Neural crest cell (in vitro differentiated cells): ENCODE measurements at regions not wholly inside any gene's neighbourhood (a gene's known extent, or its start where the extent isn't known, plus 50 kb on each side); places are given as distances from the start of the nearest gene placed in this dataset.

Experiments used
- DNase-seq: peaks from one replicate; pipeline ENCODE4 v3.0.0; 2021; ENCODE audit warnings: low read depth, mixed read lengths, low spot score
- H3K27ac Mint-ChIP-seq: one replicate; pipeline ENCODE4 v1.8.0; 2021; ENCODE audit warnings: mild to moderate bottlenecking, mixed read lengths; ENCODE audit not compliant: unreplicated experiment
- H3K27me3 Mint-ChIP-seq: 2 replicates; pipeline ENCODE4 v1.8.0; 2021; ENCODE audit warnings: low read depth, mild to moderate bottlenecking, mixed read lengths
- H3K36me3 Mint-ChIP-seq: 2 replicates; pipeline ENCODE4 v1.8.0; 2021; ENCODE audit warnings: low read depth, mild to moderate bottlenecking, mixed read lengths
- H3K4me1 Mint-ChIP-seq: 2 replicates; pipeline ENCODE4 v1.8.0; 2021; ENCODE audit warnings: mixed read lengths
- H3K4me3 Mint-ChIP-seq: one replicate; pipeline ENCODE4 v1.8.0; 2021; ENCODE audit warnings: mild to moderate bottlenecking, mixed read lengths
- H3K9me3 Mint-ChIP-seq: 2 replicates; pipeline ENCODE4 v1.8.0; 2021; ENCODE audit warnings: mixed read lengths
- TF ChIP-seq, protein P1 (sequence below): fragments of 200-600 bp; sonication (generic); conservative IDR thresholded peaks from 2 replicates; pipeline ENCODE4 v1.5.0; 2021; ENCODE audit warnings: antibody characterized with exemption, mild to moderate bottlenecking

DNA sequence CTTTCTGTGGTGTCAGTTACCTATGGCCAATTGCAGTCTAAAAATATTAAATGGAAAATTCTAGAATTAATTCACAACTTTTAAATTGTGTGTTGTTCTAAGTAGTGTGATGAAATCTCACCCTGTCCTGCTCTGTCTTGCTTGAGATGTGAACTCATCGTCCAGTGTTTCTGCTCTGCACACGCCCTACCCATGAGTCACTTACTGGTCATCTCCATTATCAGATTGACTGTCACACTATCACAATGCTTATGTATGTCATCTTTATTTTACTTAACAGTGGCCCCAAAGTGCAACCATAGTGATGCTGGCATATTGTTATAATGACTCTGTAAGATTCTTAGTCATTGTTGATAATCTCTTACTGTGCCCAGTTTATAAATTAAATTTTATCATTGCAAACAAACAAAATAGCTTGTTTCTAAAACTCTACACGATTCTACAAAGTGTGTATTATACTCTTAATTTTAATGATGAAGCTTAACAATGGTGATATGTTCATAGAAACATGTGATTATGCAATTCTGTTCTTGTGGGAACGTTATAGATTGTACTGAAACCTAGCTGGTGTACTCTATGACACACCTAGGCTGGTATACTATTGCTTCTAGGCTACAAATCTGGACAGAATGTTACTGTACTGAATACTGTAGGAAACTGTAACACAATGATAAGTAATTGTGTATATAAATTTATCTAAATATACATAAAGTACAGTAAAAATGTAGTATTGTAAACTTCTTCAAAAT, 1086.8 kb upstream of the PIK3C3 start:
- H3K4me3 Mint-ChIP-seq: no peak overlapping the region
- DNase-seq: no peak
- TF ChIP-seq, protein P1, sequence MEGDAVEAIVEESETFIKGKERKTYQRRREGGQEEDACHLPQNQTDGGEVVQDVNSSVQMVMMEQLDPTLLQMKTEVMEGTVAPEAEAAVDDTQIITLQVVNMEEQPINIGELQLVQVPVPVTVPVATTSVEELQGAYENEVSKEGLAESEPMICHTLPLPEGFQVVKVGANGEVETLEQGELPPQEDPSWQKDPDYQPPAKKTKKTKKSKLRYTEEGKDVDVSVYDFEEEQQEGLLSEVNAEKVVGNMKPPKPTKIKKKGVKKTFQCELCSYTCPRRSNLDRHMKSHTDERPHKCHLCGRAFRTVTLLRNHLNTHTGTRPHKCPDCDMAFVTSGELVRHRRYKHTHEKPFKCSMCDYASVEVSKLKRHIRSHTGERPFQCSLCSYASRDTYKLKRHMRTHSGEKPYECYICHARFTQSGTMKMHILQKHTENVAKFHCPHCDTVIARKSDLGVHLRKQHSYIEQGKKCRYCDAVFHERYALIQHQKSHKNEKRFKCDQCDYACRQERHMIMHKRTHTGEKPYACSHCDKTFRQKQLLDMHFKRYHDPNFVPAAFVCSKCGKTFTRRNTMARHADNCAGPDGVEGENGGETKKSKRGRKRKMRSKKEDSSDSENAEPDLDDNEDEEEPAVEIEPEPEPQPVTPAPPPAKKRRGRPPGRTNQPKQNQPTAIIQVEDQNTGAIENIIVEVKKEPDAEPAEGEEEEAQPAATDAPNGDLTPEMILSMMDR: no peak
- no peaks in the 10 kb centered on the region for H3K36me3 Mint-ChIP-seq
- H3K4me1 Mint-ChIP-seq: no peaks in the 10 kb centered on the region
- no peaks in the 10 kb centered on the region for H3K27me3 Mint-ChIP-seq
- peaks cover 2% of the 10 kb centered on the region for H3K9me3 Mint-ChIP-seq
- H3K27ac Mint-ChIP-seq: no peak overlapping the region

DNA sequence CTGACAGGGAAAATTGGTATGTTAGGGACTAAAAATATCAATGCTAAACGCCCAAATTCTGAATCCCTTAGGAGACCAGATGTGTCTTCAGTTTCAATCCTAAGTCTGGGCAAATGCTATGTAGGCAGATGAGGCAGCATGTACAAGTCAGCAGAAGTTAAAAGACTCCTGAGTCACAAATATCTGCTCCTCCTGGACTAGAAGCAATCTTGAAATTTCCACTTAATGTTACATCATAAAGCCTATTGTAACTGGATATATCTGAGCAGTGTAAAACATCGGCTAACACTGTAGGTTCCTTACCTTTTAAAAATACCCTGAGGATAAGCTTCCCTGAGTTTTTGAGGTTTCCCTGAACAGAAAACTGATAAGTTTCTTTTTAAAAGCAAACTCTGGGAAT, 1087.6 kb upstream of the PIK3C3 start:
- H3K9me3 Mint-ChIP-seq: peaks cover 2% of the 10 kb centered on the region
- no peaks in the 10 kb centered on the region for H3K4me1 Mint-ChIP-seq
- DNase-seq: no peak
- H3K27me3 Mint-ChIP-seq: no peaks in the 10 kb centered on the region
- no peak overlapping the region for H3K27ac Mint-ChIP-seq
- TF ChIP-seq, protein P1: no peak
- H3K36me3 Mint-ChIP-seq: no peaks in the 10 kb centered on the region
- H3K4me3 Mint-ChIP-seq: no peak overlapping the region

DNA sequence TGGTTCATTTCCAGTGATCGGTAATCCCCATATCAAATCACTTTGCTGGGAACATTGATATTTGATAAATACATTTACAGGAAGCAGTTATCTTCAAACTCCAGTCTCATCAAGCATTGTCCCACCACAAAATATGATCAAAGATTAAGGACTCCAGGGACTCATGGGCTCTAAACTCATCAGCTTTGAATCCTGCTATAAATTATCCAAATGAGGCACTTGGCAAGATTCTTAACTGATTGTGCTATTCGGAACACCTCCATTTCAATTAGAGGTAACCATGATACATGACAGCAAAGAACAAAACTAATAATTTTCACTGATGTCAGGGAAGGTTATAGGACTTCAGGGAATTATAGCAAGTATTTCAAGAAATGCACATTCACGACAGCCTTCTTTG, 1088.1 kb upstream of the PIK3C3 start:
- Mint-ChIP-seq H3K4me1 (peaks cover 1% of the 10 kb centered on the region), H3K27ac (no peak overlapping the region), H3K4me3 (no peak overlapping the region), H3K27me3 (no peaks in the 10 kb centered on the region), H3K9me3 (peaks cover 2% of the 10 kb centered on the region), H3K36me3 (no peaks in the 10 kb centered on the region)
- DNase-seq: no peak
- TF ChIP-seq, protein P1: no peak

DNA sequence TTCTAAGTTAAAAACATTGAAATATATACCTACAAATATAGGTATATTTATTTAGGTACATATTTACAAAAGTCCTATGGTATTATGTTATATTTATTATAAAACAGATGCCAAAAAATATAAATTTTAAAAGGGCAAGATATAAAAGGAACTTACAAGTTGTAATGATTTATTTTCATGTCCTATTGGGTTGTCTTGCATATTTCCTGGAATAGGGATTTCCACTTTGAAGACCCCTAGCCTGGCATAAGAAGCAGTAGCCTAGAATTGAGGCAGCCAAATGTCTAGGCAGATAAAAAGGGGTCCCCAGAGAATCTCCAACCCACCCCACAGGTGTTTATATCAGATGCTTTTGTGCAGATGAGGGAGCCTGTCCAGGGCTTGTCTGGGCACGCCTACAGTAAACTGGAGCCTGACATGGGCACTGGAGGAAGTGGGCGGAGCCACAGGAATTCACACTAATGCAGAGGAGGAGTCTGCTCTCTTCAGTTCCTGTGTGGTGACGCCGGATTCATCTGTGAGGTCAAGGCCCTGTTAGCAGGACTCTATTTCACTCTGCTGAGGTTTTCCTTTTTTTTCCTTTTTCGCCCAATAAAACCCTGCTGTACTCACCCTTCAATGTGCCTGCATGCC, 1088.9 kb upstream of the PIK3C3 start:
- TF ChIP-seq, protein P1: no peak
- no peak for DNase-seq
- no peak overlapping the region for H3K4me3 Mint-ChIP-seq
- no peaks in the 10 kb centered on the region for H3K36me3 Mint-ChIP-seq
- H3K4me1 Mint-ChIP-seq: peaks cover 8% of the 10 kb centered on the region
- no peak overlapping the region for H3K27ac Mint-ChIP-seq
- H3K9me3 Mint-ChIP-seq: no peaks in the 10 kb centered on the region
- H3K27me3 Mint-ChIP-seq: no peaks in the 10 kb centered on the region

DNA sequence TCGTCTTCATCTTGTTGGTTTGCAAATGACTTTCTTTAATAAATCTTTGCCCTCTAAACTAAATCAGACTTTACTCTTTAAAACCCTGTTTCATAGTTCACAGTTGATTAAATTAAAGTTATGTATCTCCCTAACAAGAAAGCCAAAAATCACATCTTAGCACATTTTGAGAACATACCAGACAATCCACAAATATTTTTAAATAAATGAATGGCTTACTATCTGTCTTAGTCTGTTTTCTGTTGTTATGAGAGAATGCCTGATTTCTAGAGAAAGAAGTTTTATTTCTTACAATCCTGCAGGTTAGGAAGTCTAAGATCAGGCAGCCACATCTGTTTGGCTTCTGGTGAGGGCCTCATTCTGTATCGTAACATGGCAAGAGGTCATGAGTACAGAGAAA, 1090.2 kb upstream of the PIK3C3 start:
- H3K4me1 Mint-ChIP-seq: peaks cover 8% of the 10 kb centered on the region
- DNase-seq: no peak
- no peaks in the 10 kb centered on the region for H3K9me3 Mint-ChIP-seq
- H3K27ac Mint-ChIP-seq: no peak overlapping the region
- H3K36me3 Mint-ChIP-seq: no peaks in the 10 kb centered on the region
- no peak overlapping the region for H3K4me3 Mint-ChIP-seq
- TF ChIP-seq, protein P1: no peak
- H3K27me3 Mint-ChIP-seq: no peaks in the 10 kb centered on the region
